AG09319 (cell line): ENCODE measurements at regions not wholly inside any gene's neighbourhood (a gene's known extent, or its start where the extent isn't known, plus 50 kb on each side); places are given as distances from the start of the nearest gene placed in this dataset.

Source experiments
- DNase-seq: peaks from one replicate; pipeline ENCODE4 v3.0.0-alpha.2; 2010; ENCODE audit warnings: low read depth; ENCODE audit errors: extremely low read depth
- CTCF ChIP-seq: IDR thresholded peaks from 2 replicates; pipeline ENCODE4 v1.5.1; 2011; ENCODE audit warnings: low read depth, mild to moderate bottlenecking, inconsistent platforms, low read length, moderate library complexity

- no peak for DNase-seq
- no peak for TF ChIP-seq CTCF
Measured at GRCh38 chr20:61125546-61126180, 126.4 kb upstream of the CDH4 start.

- TF ChIP-seq CTCF = no peak
- no peak for DNase-seq
Measured at GRCh38 chr20:61126369-61127195, 125.5 kb upstream of the CDH4 start.

GRCh38 chr20:61127311-61128039, 124.6 kb upstream of the CDH4 start:
- no peak for TF ChIP-seq CTCF
- no peak for DNase-seq

- DNase-seq = no peak
- TF ChIP-seq CTCF = no peak
Measured at GRCh38 chr20:61128701-61129269, 123.3 kb upstream of the CDH4 start.

GRCh38 chr20:61129311-61129710, 122.8 kb upstream of the CDH4 start:
- no peak for TF ChIP-seq CTCF
- DNase-seq = no peak

- no peak for TF ChIP-seq CTCF
- DNase-seq = no peak
Measured at GRCh38 chr20:61130156-61130555, 121.9 kb upstream of the CDH4 start.
